H1 (cell line): ENCODE measurements at regions not wholly inside any gene's neighbourhood (a gene's known extent, or its start where the extent isn't known, plus 50 kb on each side); places are given as distances from the start of the nearest gene placed in this dataset.

Source experiments
- CTCF ChIA-PET: fragments of 300-600 bp; sonication (Branson Sonifier 250); formaldehyde crosslinking; loops from one replicate; lab custom pipeline; 2021; ENCODE audit not compliant: partially characterized antibody; lab: Charles Lee
- POLR2A ChIA-PET: fragments of 300-600 bp; sonication (Branson Sonifier 250); formaldehyde crosslinking; loops from one replicate; lab custom pipeline; 2021; ENCODE audit warnings: inconsistent platforms; ENCODE audit not compliant: partially characterized antibody; lab: Charles Lee
- DNase-seq, 2 experiments: peaks; one replicate each; pipeline versions ENCODE4 v3.0.0 to v3.0.0-alpha.2; 2010 to 2022; ENCODE audit warnings: low spot score in 2 of 2, low read depth in 1 of 2, mixed read lengths in 1 of 2
- FAIRE-seq: peaks from 2 replicates; lab custom pipeline; 2011; peaks lifted over from hg19 to GRCh38; lab: Jason Lieb, UNC
- H2AFZ ChIP-seq: 2 replicates; pipeline ENCODE4 v1.8.1; 2012; ENCODE audit warnings: low read length, inconsistent platforms
- H2AK5ac ChIP-seq: 2 replicates; pipeline ENCODE4 v1.6.1; 2013; ENCODE audit warnings: low read depth, low read length
- H2BK120ac ChIP-seq: replicated peaks from 2 replicates; pipeline ENCODE3; 2013; ENCODE audit warnings: low read depth, low read length, inconsistent platforms
- H2BK12ac ChIP-seq: 2 replicates; pipeline ENCODE4 v1.6.1; 2013; ENCODE audit warnings: low read depth, low read length
- H2BK15ac ChIP-seq: 2 replicates; pipeline ENCODE4 v1.6.1; 2013; ENCODE audit warnings: low read length
- H2BK20ac ChIP-seq: 2 replicates; pipeline ENCODE4 v1.6.1; 2013; ENCODE audit warnings: low read length
- H2BK5ac ChIP-seq: 2 replicates; pipeline ENCODE4 v1.6.1; 2013; ENCODE audit warnings: low read depth, low read length
- H3K14ac ChIP-seq: 2 replicates; pipeline ENCODE4 v1.6.1; 2013; ENCODE audit warnings: inconsistent platforms; ENCODE audit not compliant: insufficient read length
- H3K18ac ChIP-seq: 2 replicates; pipeline ENCODE4 v1.6.1; 2013; ENCODE audit warnings: low read length; ENCODE audit errors: extremely low read depth
- H3K23ac ChIP-seq: 2 replicates; pipeline ENCODE4 v1.6.1; 2013; ENCODE audit warnings: inconsistent platforms; ENCODE audit not compliant: insufficient read length
- H3K23me2 ChIP-seq: 2 replicates; pipeline ENCODE4 v1.6.1; 2013; ENCODE audit warnings: low read depth, low read length
- H3K27ac ChIP-seq: 2 replicates; pipeline ENCODE4 v1.6.1; 2011; ENCODE audit warnings: low read depth, low read length, inconsistent platforms
- H3K27me3 ChIP-seq, 4 experiments: replicated peaks in 1 of 4; 1 replicate in 1 of 4; 2 replicates in 3 of 4; pipeline versions ENCODE4 v1.6.1 to v1.8.1; 2011 to 2013; ENCODE audit warnings: low read length in 3 of 4, mild to moderate bottlenecking in 3 of 4, inconsistent platforms in 2 of 4, mixed read lengths in 2 of 4, moderate library complexity in 1 of 4; ENCODE audit not compliant: control insufficient read depth in 3 of 4, insufficient read depth in 3 of 4; ENCODE audit errors: extremely low read depth in 1 of 4
- H3K36me3 ChIP-seq, 4 experiments: 2 replicates each; pipeline versions ENCODE4 v1.6.1 to v1.8.1; 2011 to 2013; ENCODE audit warnings: mild to moderate bottlenecking in 4 of 4, low read length in 3 of 4, moderate library complexity in 2 of 4, control low read depth in 1 of 4, inconsistent platforms in 1 of 4; ENCODE audit not compliant: insufficient read depth in 4 of 4, control insufficient read depth in 2 of 4
- H3K4ac ChIP-seq: replicated peaks from 2 replicates; pipeline ENCODE3; 2013; ENCODE audit warnings: low read length, low read depth, mixed read lengths, inconsistent platforms; ENCODE audit not compliant: insufficient read length
- H3K4me1 ChIP-seq, 4 experiments: replicated peaks in 1 of 4; 1 replicate in 1 of 4; 2 replicates in 3 of 4; pipeline versions ENCODE4 v1.6.1 to v1.8.1; 2011 to 2013; ENCODE audit warnings: low read length in 3 of 4, inconsistent platforms in 2 of 4, mixed read lengths in 1 of 4; ENCODE audit not compliant: insufficient read depth in 4 of 4, control insufficient read depth in 3 of 4
- H3K4me2 ChIP-seq, 2 experiments: 2 replicates each; pipeline versions ENCODE4 v1.6.1 to v1.8.1; 2011 to 2013; ENCODE audit warnings: low read depth in 2 of 2, low read length in 2 of 2, control low read depth in 1 of 2, inconsistent platforms in 1 of 2, mild to moderate bottlenecking in 1 of 2; ENCODE audit not compliant: insufficient read depth in 1 of 2
- H3K4me3 ChIP-seq, 4 experiments: fragments of 200-600, 300-600 bp in 1 of 4; sonication (generic), shearing (Covaris generic), sonication (Bioruptor Twin) in 1 of 4; 2 replicates each; pipeline versions ENCODE4 v1.5.1 to v1.8.1; 2011 to 2016; ENCODE audit warnings: low read length in 4 of 4, low read depth in 3 of 4, control low read depth in 2 of 4, inconsistent platforms in 2 of 4, mild to moderate bottlenecking in 2 of 4, mixed read lengths in 1 of 4, moderate library complexity in 1 of 4; ENCODE audit not compliant: insufficient read depth in 2 of 4; ENCODE audit errors: extremely low read depth in 1 of 4
- H3K56ac ChIP-seq: replicated peaks from 2 replicates; pipeline ENCODE3; 2013; ENCODE audit warnings: low read depth, mild to moderate bottlenecking, mixed read lengths, low read length, inconsistent platforms; ENCODE audit not compliant: insufficient read length
- H3K79me1 ChIP-seq: 2 replicates; pipeline ENCODE4 v1.6.1; 2013; ENCODE audit warnings: low read depth, low read length, control low read depth
- H3K79me2 ChIP-seq, 2 experiments: 2 replicates each; pipeline versions ENCODE4 v1.6.1 to v1.8.1; 2012 to 2013; ENCODE audit warnings: low read length in 2 of 2, mild to moderate bottlenecking in 2 of 2, inconsistent platforms in 1 of 2; ENCODE audit not compliant: insufficient read depth in 2 of 2, control insufficient read depth in 1 of 2
- H3K9ac ChIP-seq, 4 experiments: replicated peaks in 1 of 4; 1 replicate in 1 of 4; 2 replicates in 3 of 4; pipeline versions ENCODE4 v1.6.1 to v1.8.1; 2011 to 2013; ENCODE audit warnings: low read depth in 3 of 4, low read length in 3 of 4, control low read depth in 2 of 4, mild to moderate bottlenecking in 2 of 4, moderate library complexity in 2 of 4, inconsistent platforms in 1 of 4; ENCODE audit errors: extremely low read depth in 1 of 4
- H3K9me3 ChIP-seq, 2 experiments: 2 replicates each; pipeline versions ENCODE4 v1.6.1 to v1.8.1; 2012 to 2013; ENCODE audit warnings: mild to moderate bottlenecking in 2 of 2, moderate library complexity in 2 of 2, control low read depth in 1 of 2, inconsistent platforms in 1 of 2, low read depth in 1 of 2, low read length in 1 of 2, mixed read lengths in 1 of 2; ENCODE audit not compliant: insufficient read depth in 2 of 2
- H4K20me1 ChIP-seq, 2 experiments: replicated peaks in 1 of 2; 2 replicates each; pipeline versions ENCODE3 to v1.8.1; 2011 to 2013; ENCODE audit warnings: inconsistent platforms in 2 of 2, low read length in 2 of 2, mild to moderate bottlenecking in 1 of 2; ENCODE audit not compliant: insufficient read depth in 2 of 2, control insufficient read depth in 1 of 2
- H4K5ac ChIP-seq: 2 replicates; pipeline ENCODE4 v1.6.1; 2013; ENCODE audit warnings: low read length, low read depth, mixed read lengths, inconsistent platforms; ENCODE audit not compliant: insufficient read length
- H4K8ac ChIP-seq: 2 replicates; pipeline ENCODE4 v1.8.0; 2013; ENCODE audit warnings: mild to moderate bottlenecking, moderate library complexity, low read length, inconsistent platforms; ENCODE audit not compliant: insufficient read depth; ENCODE audit errors: extremely low read depth
- H4K91ac ChIP-seq: replicated peaks from 2 replicates; pipeline ENCODE3; 2013; ENCODE audit warnings: low read length, mixed read lengths, inconsistent platforms; ENCODE audit not compliant: insufficient read length
- CREB1 ChIP-seq: IDR thresholded peaks from 2 replicates; pipeline ENCODE4 v1.6.1; 2012; ENCODE audit warnings: inconsistent platforms
- EGR1 ChIP-seq: IDR thresholded peaks from 2 replicates; pipeline ENCODE4 v1.6.1; 2011; ENCODE audit warnings: low read depth, low read length, borderline replicate concordance
- EP300 ChIP-seq, 2 experiments: IDR thresholded peaks; 1 replicate in 1 of 2; 2 replicates in 1 of 2; pipeline ENCODE4 v1.6.1; 2011 to 2012; ENCODE audit warnings: low read depth in 2 of 2, low read length in 2 of 2, mild to moderate bottlenecking in 2 of 2, borderline replicate concordance in 1 of 2, inconsistent platforms in 1 of 2, moderate library complexity in 1 of 2
- MAFK ChIP-seq: IDR thresholded peaks from 2 replicates; pipeline ENCODE4 v1.6.1; 2012; ENCODE audit warnings: low read depth, mild to moderate bottlenecking, improper control_type of control experiment, low read length
- POLR2AphosphoS5 ChIP-seq: IDR thresholded peaks from 2 replicates; pipeline ENCODE4 v1.6.1; 2011; ENCODE audit warnings: low read depth, low read length
- RBBP5 ChIP-seq: IDR thresholded peaks from 2 replicates; pipeline ENCODE4 v1.7.1; 2012; ENCODE audit warnings: low read depth, mild to moderate bottlenecking, inconsistent platforms, low read length, moderate library complexity, borderline replicate concordance
- RFX5 ChIP-seq: IDR thresholded peaks from 2 replicates; pipeline ENCODE4 v1.6.1; 2011; ENCODE audit warnings: low read depth, low read length, improper control_type of control experiment, borderline replicate concordance
- SP4 ChIP-seq: IDR thresholded peaks from 2 replicates; pipeline ENCODE4 v1.6.1; 2012; ENCODE audit warnings: low read length, inconsistent platforms
- SRF ChIP-seq: IDR thresholded peaks from 2 replicates; pipeline ENCODE4 v1.6.1; 2011; ENCODE audit warnings: mild to moderate bottlenecking, low read depth, low read length, moderate library complexity
- TAF1 ChIP-seq: IDR thresholded peaks from 2 replicates; pipeline ENCODE4 v1.6.1; 2011; ENCODE audit warnings: mild to moderate bottlenecking, low read depth, low read length
- TAF7 ChIP-seq: optimal IDR thresholded peaks from 2 replicates; pipeline ENCODE3; 2011; ENCODE audit warnings: low read depth, mild to moderate bottlenecking, inconsistent platforms, low read length, moderate library complexity, borderline replicate concordance
- TBP ChIP-seq: IDR thresholded peaks from 2 replicates; pipeline ENCODE4 v1.6.1; 2011; ENCODE audit warnings: low read depth, low read length, improper control_type of control experiment
- TCF12 ChIP-seq: IDR thresholded peaks from 2 replicates; pipeline ENCODE4 v1.6.1; 2011; ENCODE audit warnings: low read depth, mild to moderate bottlenecking, low read length
- WGBS, 2 experiments: shearing (Covaris generic) in 1 of 2; methylation state at CpG; one replicate each; pipeline versions ENCODE4 v1.1.6 to v1.1.7; 2013 to 2015; ENCODE audit warnings: low lambda C conversion rate in 2 of 2, mixed read lengths in 2 of 2, inconsistent platforms in 1 of 2, low coverage in 1 of 2, missing lambda C conversion rate in 1 of 2; ENCODE audit not compliant: insufficient replicate concordance in 2 of 2, insufficient coverage in 1 of 2, insufficient read length in 1 of 2; ENCODE audit errors: extremely low coverage in 1 of 2, missing lambda C conversion rate in 1 of 2; 5-methylcytosine and 5-hydroxymethylcytosine counted together
- TF ChIP-seq, protein P1 (sequence below): IDR thresholded peaks from 2 replicates; pipeline ENCODE4 v1.6.1; 2012; ENCODE audit warnings: low read length, inconsistent platforms

DNA sequence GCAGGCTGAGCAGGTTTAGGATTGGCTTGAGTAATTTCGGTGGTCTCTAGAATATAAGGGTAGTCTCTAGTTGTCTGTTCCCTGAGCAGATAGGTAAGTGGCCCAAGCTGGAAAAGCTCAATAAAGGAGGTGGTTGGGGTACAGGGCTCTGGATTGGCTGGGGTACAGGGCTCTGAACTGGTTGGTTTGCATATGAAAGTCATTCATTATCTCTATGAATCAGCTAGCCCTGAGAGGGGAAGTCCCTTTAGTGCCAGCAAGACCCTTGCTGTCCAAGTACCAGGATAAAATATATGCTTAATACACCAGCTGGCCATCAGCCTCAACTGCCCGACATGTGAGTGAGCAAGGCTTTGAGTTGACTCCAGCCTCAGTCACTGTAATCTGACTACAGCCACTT is 93.0 kb downstream of the ZBTB18 start:
- Histone ChIP-seq H2BK15ac (no peak overlapping the region), H3K9me3 (no peaks in the 10 kb centered on the region), H2BK120ac (no peak overlapping the region), H3K56ac (no peak overlapping the region), H2BK12ac (no peak overlapping the region), H3K14ac (no peak overlapping the region), H4K20me1 (no peaks in the 10 kb centered on the region), H3K4me3 (no peak overlapping the region), H3K79me1 (no peaks in the 10 kb centered on the region), H2AFZ (no peak overlapping the region), H2BK20ac (no peak overlapping the region), H4K91ac (no peak overlapping the region), H3K18ac (no peak overlapping the region), H3K23ac (no peak overlapping the region), H2BK5ac (no peak overlapping the region), H3K9ac (no peak overlapping the region), H4K8ac (no peak overlapping the region), H3K79me2 (no peaks in the 10 kb centered on the region), H3K4me1 (peaks cover 0 to 2% (median 0%) of the 10 kb centered on the region in 4 experiments; a peak in 1 of 7 replicates), H3K4ac (no peak overlapping the region), H3K27me3 (no peaks in the 10 kb centered on the region), H3K27ac (no peak overlapping the region), H3K4me2 (no peak overlapping the region), H3K23me2 (peaks cover 4% of the 10 kb centered on the region; the same call in 1 of the 2 replicates), H2AK5ac (no peak overlapping the region), H4K5ac (no peak overlapping the region), H3K36me3 (no peaks in the 10 kb centered on the region)
- ChIA-PET CTCF (interaction anchor here (0.6 kb wide), 2 partner anchors 8 to 110 kb away, joined by 3 to 4 read pairs; no protein-coding TSS in a partner anchor), POLR2A (interaction anchor here (0.7 kb wide), 1 partner anchor 9 kb away, joined by 3 read pairs; no protein-coding TSS in a partner anchor)
- no peak for DNase-seq
- WGBS, 2 experiments: 80% methylated on average over 2 of the region's 2 CpGs; no CpG with 5 or more reads in 1 of the 2 experiments
- FAIRE-seq: no peak
- no peak for TF ChIP-seq POLR2AphosphoS5
- no peak for TF ChIP-seq TAF1
- TF ChIP-seq TCF12: no peak
- no peak for TF ChIP-seq TAF7
- TF ChIP-seq RFX5: no peak
- no peak for TF ChIP-seq EP300 (IDR thresholded peaks at IDR 0.05; ENCODE audit: borderline replicate concordance in 1 of 2, low read depth in 2 of 2, low read length in 2 of 2)
- TF ChIP-seq TBP: no peak
- no peak for TF ChIP-seq CREB1
- TF ChIP-seq, protein P1, sequence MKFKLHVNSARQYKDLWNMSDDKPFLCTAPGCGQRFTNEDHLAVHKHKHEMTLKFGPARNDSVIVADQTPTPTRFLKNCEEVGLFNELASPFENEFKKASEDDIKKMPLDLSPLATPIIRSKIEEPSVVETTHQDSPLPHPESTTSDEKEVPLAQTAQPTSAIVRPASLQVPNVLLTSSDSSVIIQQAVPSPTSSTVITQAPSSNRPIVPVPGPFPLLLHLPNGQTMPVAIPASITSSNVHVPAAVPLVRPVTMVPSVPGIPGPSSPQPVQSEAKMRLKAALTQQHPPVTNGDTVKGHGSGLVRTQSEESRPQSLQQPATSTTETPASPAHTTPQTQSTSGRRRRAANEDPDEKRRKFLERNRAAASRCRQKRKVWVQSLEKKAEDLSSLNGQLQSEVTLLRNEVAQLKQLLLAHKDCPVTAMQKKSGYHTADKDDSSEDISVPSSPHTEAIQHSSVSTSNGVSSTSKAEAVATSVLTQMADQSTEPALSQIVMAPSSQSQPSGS: no peak
- no peak for TF ChIP-seq SP4
- TF ChIP-seq EGR1: no peak
- no peak for TF ChIP-seq SRF
- TF ChIP-seq MAFK: no peak
- no peak for TF ChIP-seq RBBP5
